ENCODE measurements at regions not wholly inside any gene's neighbourhood (a gene's known extent, or its start where the extent isn't known, plus 50 kb on each side); places are given as distances from the start of the nearest gene placed in this dataset.

- TF ChIP-seq JUNB (IDR thresholded peaks at IDR 0.05; ENCODE audit: unreplicated experiment) (no peak), CTCF (conservative IDR thresholded peaks at IDR 0.05; ENCODE audit: low read depth in 2 of 2) (no peak), POLR2AphosphoS5 (IDR thresholded peaks at IDR 0.05; ENCODE audit: low read depth) (no peak), EZH2phosphoT487 (IDR thresholded peaks at IDR 0.05; ENCODE audit: unreplicated experiment) (no peak), REST (IDR thresholded peaks at IDR 0.05; ENCODE audit: unreplicated experiment) (no peak), EZH2 (IDR thresholded peaks at IDR 0.05; ENCODE audit: low read depth, unreplicated experiment) (no peak), ZNF114 (CRISPR knock-in tag; IDR thresholded peaks at IDR 0.05) (no peak), CREB1 (CRISPR knock-in tag; IDR thresholded peaks at IDR 0.05; ENCODE audit: low read depth) (no peak), STAT1 (IDR thresholded peaks at IDR 0.05; ENCODE audit: unreplicated experiment) (no peak)
- TF ChIP-seq, protein P1, sequence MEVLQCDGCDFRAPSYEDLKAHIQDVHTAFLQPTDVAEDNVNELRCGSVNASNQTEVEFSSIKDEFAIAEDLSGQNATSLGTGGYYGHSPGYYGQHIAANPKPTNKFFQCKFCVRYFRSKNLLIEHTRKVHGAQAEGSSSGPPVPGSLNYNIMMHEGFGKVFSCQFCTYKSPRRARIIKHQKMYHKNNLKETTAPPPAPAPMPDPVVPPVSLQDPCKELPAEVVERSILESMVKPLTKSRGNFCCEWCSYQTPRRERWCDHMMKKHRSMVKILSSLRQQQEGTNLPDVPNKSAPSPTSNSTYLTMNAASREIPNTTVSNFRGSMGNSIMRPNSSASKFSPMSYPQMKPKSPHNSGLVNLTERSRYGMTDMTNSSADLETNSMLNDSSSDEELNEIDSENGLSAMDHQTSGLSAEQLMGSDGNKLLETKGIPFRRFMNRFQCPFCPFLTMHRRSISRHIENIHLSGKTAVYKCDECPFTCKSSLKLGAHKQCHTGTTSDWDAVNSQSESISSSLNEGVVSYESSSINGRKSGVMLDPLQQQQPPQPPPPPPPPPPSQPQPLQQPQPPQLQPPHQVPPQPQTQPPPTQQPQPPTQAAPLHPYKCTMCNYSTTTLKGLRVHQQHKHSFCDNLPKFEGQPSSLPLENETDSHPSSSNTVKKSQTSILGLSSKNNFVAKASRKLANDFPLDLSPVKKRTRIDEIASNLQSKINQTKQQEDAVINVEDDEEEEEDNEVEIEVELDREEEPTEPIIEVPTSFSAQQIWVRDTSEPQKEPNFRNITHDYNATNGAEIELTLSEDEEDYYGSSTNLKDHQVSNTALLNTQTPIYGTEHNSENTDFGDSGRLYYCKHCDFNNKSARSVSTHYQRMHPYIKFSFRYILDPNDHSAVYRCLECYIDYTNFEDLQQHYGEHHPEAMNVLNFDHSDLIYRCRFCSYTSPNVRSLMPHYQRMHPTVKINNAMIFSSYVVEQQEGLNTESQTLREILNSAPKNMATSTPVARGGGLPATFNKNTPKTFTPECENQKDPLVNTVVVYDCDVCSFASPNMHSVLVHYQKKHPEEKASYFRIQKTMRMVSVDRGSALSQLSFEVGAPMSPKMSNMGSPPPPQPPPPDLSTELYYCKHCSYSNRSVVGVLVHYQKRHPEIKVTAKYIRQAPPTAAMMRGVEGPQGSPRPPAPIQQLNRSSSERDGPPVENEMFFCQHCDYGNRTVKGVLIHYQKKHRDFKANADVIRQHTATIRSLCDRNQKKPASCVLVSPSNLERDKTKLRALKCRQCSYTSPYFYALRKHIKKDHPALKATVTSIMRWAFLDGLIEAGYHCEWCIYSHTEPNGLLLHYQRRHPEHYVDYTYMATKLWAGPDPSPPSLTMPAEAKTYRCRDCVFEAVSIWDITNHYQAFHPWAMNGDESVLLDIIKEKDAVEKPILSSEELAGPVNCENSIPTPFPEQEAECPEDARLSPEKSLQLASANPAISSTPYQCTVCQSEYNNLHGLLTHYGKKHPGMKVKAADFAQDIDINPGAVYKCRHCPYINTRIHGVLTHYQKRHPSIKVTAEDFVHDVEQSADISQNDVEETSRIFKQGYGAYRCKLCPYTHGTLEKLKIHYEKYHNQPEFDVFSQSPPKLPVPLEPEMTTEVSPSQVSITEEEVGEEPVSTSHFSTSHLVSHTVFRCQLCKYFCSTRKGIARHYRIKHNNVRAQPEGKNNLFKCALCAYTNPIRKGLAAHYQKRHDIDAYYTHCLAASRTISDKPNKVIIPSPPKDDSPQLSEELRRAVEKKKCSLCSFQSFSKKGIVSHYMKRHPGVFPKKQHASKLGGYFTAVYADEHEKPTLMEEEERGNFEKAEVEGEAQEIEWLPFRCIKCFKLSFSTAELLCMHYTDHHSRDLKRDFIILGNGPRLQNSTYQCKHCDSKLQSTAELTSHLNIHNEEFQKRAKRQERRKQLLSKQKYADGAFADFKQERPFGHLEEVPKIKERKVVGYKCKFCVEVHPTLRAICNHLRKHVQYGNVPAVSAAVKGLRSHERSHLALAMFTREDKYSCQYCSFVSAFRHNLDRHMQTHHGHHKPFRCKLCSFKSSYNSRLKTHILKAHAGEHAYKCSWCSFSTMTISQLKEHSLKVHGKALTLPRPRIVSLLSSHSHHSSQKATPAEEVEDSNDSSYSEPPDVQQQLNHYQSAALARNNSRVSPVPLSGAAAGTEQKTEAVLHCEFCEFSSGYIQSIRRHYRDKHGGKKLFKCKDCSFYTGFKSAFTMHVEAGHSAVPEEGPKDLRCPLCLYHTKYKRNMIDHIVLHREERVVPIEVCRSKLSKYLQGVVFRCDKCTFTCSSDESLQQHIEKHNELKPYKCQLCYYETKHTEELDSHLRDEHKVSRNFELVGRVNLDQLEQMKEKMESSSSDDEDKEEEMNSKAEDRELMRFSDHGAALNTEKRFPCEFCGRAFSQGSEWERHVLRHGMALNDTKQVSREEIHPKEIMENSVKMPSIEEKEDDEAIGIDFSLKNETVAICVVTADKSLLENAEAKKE (CRISPR knock-in tag; IDR thresholded peaks at IDR 0.05): no peak
- TF ChIP-seq, protein P2, sequence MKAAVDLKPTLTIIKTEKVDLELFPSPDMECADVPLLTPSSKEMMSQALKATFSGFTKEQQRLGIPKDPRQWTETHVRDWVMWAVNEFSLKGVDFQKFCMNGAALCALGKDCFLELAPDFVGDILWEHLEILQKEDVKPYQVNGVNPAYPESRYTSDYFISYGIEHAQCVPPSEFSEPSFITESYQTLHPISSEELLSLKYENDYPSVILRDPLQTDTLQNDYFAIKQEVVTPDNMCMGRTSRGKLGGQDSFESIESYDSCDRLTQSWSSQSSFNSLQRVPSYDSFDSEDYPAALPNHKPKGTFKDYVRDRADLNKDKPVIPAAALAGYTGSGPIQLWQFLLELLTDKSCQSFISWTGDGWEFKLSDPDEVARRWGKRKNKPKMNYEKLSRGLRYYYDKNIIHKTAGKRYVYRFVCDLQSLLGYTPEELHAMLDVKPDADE (IDR thresholded peaks at IDR 0.05): no peak
Measured at GRCh38 chr17:72266112-72266775, 145.4 kb downstream of the SOX9 start.

All from GM23338 (cell line).